GM21515 (cell line): ENCODE measurements at regions not wholly inside any gene's neighbourhood (a gene's known extent, or its start where the extent isn't known, plus 50 kb on each side); places are given as distances from the start of the nearest gene placed in this dataset.
"Not testable (repeated sequence)": the region's sequence is repeated elsewhere in the genome, so short reads cannot be mapped to it uniquely, and the experiment has no call there.

Experiments
- ATAC-seq: cut with Tn5 transposase; IDR thresholded peaks from one replicate; pipeline ENCODE4 v1.9.1; 2021; ENCODE audit not compliant: unreplicated experiment

GRCh38 chr1:238672806-238673205 lies 713.6 kb upstream of the CHRM3 start:
- no peak for ATAC-seq

GRCh38 chr1:238672262-238672661 lies 714.1 kb upstream of the CHRM3 start:
- ATAC-seq = no peak

GRCh38 chr1:238664139-238664538 lies 722.2 kb upstream of the CHRM3 start:
- no peak for ATAC-seq

- ATAC-seq = no peak
These were observed 725.5 kb upstream of the CHRM3 start for GRCh38 chr1:238660849-238661248.

- no peak for ATAC-seq
These were observed 727.6 kb upstream of the CHRM3 start for GRCh38 chr1:238658763-238659162.

GRCh38 chr1:238653693-238654321 lies 732.6 kb upstream of the CHRM3 start:
- ATAC-seq = no peak

- no peak for ATAC-seq
These were observed 733.9 kb upstream of the CHRM3 start for GRCh38 chr1:238652346-238652968.

GRCh38 chr1:238649200-238649599 lies 737.2 kb upstream of the CHRM3 start:
- ATAC-seq = no peak

GRCh38 chr1:238648751-238649150 lies 737.6 kb upstream of the CHRM3 start:
- ATAC-seq = no peak

- no peak for ATAC-seq
These were observed 738.1 kb upstream of the CHRM3 start for GRCh38 chr1:238648296-238648695.

GRCh38 chr1:238647877-238648276 lies 738.5 kb upstream of the CHRM3 start:
- no peak for ATAC-seq

GRCh38 chr1:238642231-238642630 lies 744.1 kb upstream of the CHRM3 start:
- no peak for ATAC-seq

- no peak for ATAC-seq
These were observed 746.5 kb upstream of the CHRM3 start for GRCh38 chr1:238639861-238640260.

- ATAC-seq = no peak
These were observed 737.4 kb upstream of the ZP4 start for GRCh38 chr1:238628110-238628509.

GRCh38 chr1:238624776-238625175 lies 734.1 kb upstream of the ZP4 start:
- no peak for ATAC-seq

- no peak for ATAC-seq
These were observed 730.7 kb upstream of the ZP4 start for GRCh38 chr1:238621405-238621804.

- ATAC-seq = no peak
These were observed 728.9 kb upstream of the ZP4 start for GRCh38 chr1:238619652-238620051.

- ATAC-seq = no peak
These were observed 720.7 kb upstream of the ZP4 start for GRCh38 chr1:238611406-238611805.

GRCh38 chr1:238608144-238608543 lies 717.4 kb upstream of the ZP4 start:
- ATAC-seq = no peak

- no peak for ATAC-seq
These were observed 716.2 kb upstream of the ZP4 start for GRCh38 chr1:238606896-238607295.

- no peak for ATAC-seq
These were observed 715.7 kb upstream of the ZP4 start for GRCh38 chr1:238606457-238606856.

- no peak for ATAC-seq
These were observed 713.6 kb upstream of the ZP4 start for GRCh38 chr1:238604357-238604756.

- not testable (repeated sequence) for ATAC-seq
These were observed 710.9 kb upstream of the ZP4 start for GRCh38 chr1:238601604-238602003.
